ENCODE measurements at regions not wholly inside any gene's neighbourhood (a gene's known extent, or its start where the extent isn't known, plus 50 kb on each side); places are given as distances from the start of the nearest gene placed in this dataset.

DNA sequence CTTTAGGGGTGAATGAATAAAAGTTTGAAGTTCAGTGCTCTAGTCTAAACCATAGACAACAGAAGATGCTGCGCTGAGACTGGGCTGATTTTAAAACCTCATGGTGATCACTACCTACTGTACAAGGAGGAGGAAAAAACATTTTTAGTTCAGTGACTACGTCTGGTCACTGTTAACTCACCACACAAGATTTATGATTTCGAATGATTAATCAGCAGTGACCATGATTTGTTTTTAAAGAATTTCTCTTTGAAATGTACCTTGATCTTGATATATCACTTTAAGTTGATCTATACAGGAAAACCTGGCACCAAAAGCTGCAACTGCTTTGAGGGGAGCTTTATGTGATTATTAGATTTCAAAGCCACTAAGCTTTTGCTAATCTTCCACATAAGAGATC is 286.3 kb downstream of the PDGFC start:
- no peak for DNase-seq
- TF ChIP-seq POLR2A (IDR thresholded peaks at IDR 0.05), result no peak
- TF ChIP-seq POLR2AphosphoS5 (IDR thresholded peaks at IDR 0.05), result no peak
- intact Hi-C loops (cut with DNase I; ENCODE audit: low total_unique reads), result no loop called here

GRCh38 chr4:156677656-156678055 is 293.9 kb downstream of the PDGFC start:
- 63 to 81% (median 76%) methylated on average over 4 of the region's 4 CpGs for WGBS, 5 donors
- intact Hi-C loops (cut with DNase I; ENCODE audit: low total_unique reads), result no loop called here

More for the DNA sequence above, 286.3 kb downstream of the PDGFC start:
- H3K9me3 ChIP-seq, result no peaks in the 10 kb centered on the region
- no peaks in the 10 kb centered on the region for H3K27me3 ChIP-seq (replicated peaks in 1 of 7)
- no peaks in the 10 kb centered on the region for H3K4me1 ChIP-seq
- H3K27ac ChIP-seq, result no peak overlapping the region
- H3K4me3 ChIP-seq, result no peak overlapping the region
- no peaks in the 10 kb centered on the region for H3K36me3 ChIP-seq
- 74 to 91% (median 84%) methylated on average over 3 of the region's 3 CpGs for WGBS, 5 donors

DNA sequence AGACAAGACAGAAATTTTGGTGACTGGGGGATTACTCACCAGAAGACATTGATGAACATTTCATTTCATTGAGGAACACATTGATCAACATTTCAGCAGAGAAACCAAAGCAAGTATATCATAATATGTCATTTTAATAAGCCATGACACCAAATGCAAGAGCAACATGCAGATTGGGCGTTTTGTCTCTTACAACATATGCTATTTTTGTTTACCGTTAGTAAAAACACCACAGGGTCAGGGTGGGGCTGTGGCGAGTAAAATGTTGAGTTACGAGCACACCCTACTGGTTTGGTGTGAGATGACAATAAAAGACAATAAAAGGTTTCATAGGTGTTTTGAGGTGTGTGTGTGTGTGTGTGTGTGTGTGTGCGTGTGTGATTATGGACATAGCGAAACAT is 294.5 kb downstream of the PDGFC start:
- no peak overlapping the region for H3K4me3 ChIP-seq
- intact Hi-C loops (cut with DNase I; ENCODE audit: low total_unique reads), result no loop called here
- WGBS, 5 donors, result 56 to 72% (median 66%) methylated on average over 6 of the region's 6 CpGs
- no peak overlapping the region for H3K27ac ChIP-seq
- no peaks in the 10 kb centered on the region for H3K36me3 ChIP-seq
- no peaks in the 10 kb centered on the region for H3K27me3 ChIP-seq (replicated peaks in 1 of 7)
- DNase-seq, result no peak
- no peaks in the 10 kb centered on the region for H3K9me3 ChIP-seq
- H3K4me1 ChIP-seq, result no peaks in the 10 kb centered on the region
- TF ChIP-seq, protein P1, sequence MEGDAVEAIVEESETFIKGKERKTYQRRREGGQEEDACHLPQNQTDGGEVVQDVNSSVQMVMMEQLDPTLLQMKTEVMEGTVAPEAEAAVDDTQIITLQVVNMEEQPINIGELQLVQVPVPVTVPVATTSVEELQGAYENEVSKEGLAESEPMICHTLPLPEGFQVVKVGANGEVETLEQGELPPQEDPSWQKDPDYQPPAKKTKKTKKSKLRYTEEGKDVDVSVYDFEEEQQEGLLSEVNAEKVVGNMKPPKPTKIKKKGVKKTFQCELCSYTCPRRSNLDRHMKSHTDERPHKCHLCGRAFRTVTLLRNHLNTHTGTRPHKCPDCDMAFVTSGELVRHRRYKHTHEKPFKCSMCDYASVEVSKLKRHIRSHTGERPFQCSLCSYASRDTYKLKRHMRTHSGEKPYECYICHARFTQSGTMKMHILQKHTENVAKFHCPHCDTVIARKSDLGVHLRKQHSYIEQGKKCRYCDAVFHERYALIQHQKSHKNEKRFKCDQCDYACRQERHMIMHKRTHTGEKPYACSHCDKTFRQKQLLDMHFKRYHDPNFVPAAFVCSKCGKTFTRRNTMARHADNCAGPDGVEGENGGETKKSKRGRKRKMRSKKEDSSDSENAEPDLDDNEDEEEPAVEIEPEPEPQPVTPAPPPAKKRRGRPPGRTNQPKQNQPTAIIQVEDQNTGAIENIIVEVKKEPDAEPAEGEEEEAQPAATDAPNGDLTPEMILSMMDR (IDR thresholded peaks at IDR 0.05 in 8 of 11, conservative IDR thresholded peaks at IDR 0.05 in 3 of 11), result no peak
- TF ChIP-seq POLR2AphosphoS5 (IDR thresholded peaks at IDR 0.05), result no peak
- no peak for TF ChIP-seq POLR2A (IDR thresholded peaks at IDR 0.05)

More at GRCh38 chr4:156677656-156678055, 293.9 kb downstream of the PDGFC start:
- H3K4me3 ChIP-seq, result no peak overlapping the region
- H3K36me3 ChIP-seq, result no peaks in the 10 kb centered on the region
- TF ChIP-seq POLR2A (IDR thresholded peaks at IDR 0.05), result no peak
- no peak for TF ChIP-seq POLR2AphosphoS5 (IDR thresholded peaks at IDR 0.05)
- TF ChIP-seq, protein P1 (IDR thresholded peaks at IDR 0.05 in 8 of 11, conservative IDR thresholded peaks at IDR 0.05 in 3 of 11), result no peak
- H3K9me3 ChIP-seq, result no peaks in the 10 kb centered on the region
- DNase-seq, result no peak
- no peaks in the 10 kb centered on the region for H3K4me1 ChIP-seq
- no peaks in the 10 kb centered on the region for H3K27me3 ChIP-seq (replicated peaks in 1 of 7)
- H3K27ac ChIP-seq, result no peak overlapping the region

GRCh38 chr4:156676116-156676851 is 295.3 kb downstream of the PDGFC start:
- no peak for DNase-seq
- WGBS, 5 donors, result 86 to 97% (median 91%) methylated on average over 3 of the region's 3 CpGs
- H3K27me3 ChIP-seq (replicated peaks in 1 of 7), result no peaks in the 10 kb centered on the region
- H3K9me3 ChIP-seq, result no peaks in the 10 kb centered on the region
- TF ChIP-seq POLR2AphosphoS5 (IDR thresholded peaks at IDR 0.05), result no peak
- TF ChIP-seq POLR2A (IDR thresholded peaks at IDR 0.05), result no peak
- TF ChIP-seq, protein P1 (IDR thresholded peaks at IDR 0.05 in 8 of 11, conservative IDR thresholded peaks at IDR 0.05 in 3 of 11), result no peak
- H3K36me3 ChIP-seq, result no peaks in the 10 kb centered on the region
- no peak overlapping the region for H3K27ac ChIP-seq
- intact Hi-C loops (cut with DNase I; ENCODE audit: low total_unique reads), result no loop called here
- no peak overlapping the region for H3K4me3 ChIP-seq
- no peaks in the 10 kb centered on the region for H3K4me1 ChIP-seq

Measured in spleen (tissue), 11 donors.